Tibial nerve (tissue), 4 donors: ENCODE measurements at regions not wholly inside any gene's neighbourhood (a gene's known extent, or its start where the extent isn't known, plus 50 kb on each side); places are given as distances from the start of the nearest gene placed in this dataset.

Experiments used
- EP300 ChIP-seq, 2 donors: sonication (generic); formaldehyde crosslinking; IDR thresholded peaks; one replicate each; pipeline ENCODE4 v1.6.1; 2017; ENCODE audit warnings: antibody characterized with exemption in 2 of 2, mild to moderate bottlenecking in 1 of 2
- POLR2A ChIP-seq, 2 donors: fragments of 450-650 bp; IDR thresholded peaks; one replicate each; pipeline ENCODE4 v1.6.1; 2017; ENCODE audit warnings: antibody characterized with exemption in 2 of 2, mild to moderate bottlenecking in 2 of 2, moderate library complexity in 2 of 2
- TF ChIP-seq, protein P1 (sequence below), 5 experiments: fragments of 200-600 bp in 3 of 5; fragments of 450-650 bp in 2 of 5; sonication (generic) in 3 of 5; IDR thresholded peaks; one replicate each; pipeline ENCODE4 v1.5.1; 2016 to 2019; ENCODE audit warnings: antibody characterized with exemption in 5 of 5, mild to moderate bottlenecking in 3 of 5, moderate library complexity in 2 of 5

GRCh38 chr17:37825851-37826250 lies 81.0 kb upstream of the HNF1B start:
- TF ChIP-seq, protein P1, sequence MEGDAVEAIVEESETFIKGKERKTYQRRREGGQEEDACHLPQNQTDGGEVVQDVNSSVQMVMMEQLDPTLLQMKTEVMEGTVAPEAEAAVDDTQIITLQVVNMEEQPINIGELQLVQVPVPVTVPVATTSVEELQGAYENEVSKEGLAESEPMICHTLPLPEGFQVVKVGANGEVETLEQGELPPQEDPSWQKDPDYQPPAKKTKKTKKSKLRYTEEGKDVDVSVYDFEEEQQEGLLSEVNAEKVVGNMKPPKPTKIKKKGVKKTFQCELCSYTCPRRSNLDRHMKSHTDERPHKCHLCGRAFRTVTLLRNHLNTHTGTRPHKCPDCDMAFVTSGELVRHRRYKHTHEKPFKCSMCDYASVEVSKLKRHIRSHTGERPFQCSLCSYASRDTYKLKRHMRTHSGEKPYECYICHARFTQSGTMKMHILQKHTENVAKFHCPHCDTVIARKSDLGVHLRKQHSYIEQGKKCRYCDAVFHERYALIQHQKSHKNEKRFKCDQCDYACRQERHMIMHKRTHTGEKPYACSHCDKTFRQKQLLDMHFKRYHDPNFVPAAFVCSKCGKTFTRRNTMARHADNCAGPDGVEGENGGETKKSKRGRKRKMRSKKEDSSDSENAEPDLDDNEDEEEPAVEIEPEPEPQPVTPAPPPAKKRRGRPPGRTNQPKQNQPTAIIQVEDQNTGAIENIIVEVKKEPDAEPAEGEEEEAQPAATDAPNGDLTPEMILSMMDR (IDR thresholded peaks at IDR 0.05): no peak
- TF ChIP-seq EP300 (IDR thresholded peaks at IDR 0.05) (no peak), POLR2A (IDR thresholded peaks at IDR 0.05) (no peak)
